Naive B cell (primary cell): ENCODE measurements at regions not wholly inside any gene's neighbourhood (a gene's known extent, or its start where the extent isn't known, plus 50 kb on each side); places are given as distances from the start of the nearest gene placed in this dataset.

Experiments used
- ATAC-seq, 2 donors: fragments of 150-1000 bp; cut with Tn5 transposase; 2 replicates each; pipeline ENCODE4 v1.10.0; 2021; ENCODE audit warnings: low read depth in 2 of 2, mild to moderate bottlenecking in 2 of 2, moderate library complexity in 2 of 2
- DNase-seq: peaks from one replicate; pipeline ENCODE4 v3.0.0; 2022
- H3K27ac Mint-ChIP-seq, 6 donors: one replicate each; pipeline ENCODE4 v1.8.0; 2020 to 2022; ENCODE audit warnings: mild to moderate bottlenecking in 6 of 6, mixed read lengths in 6 of 6, moderate library complexity in 5 of 6, inconsistent platforms in 2 of 6
- H3K27me3 Mint-ChIP-seq, 3 donors: one replicate each; pipeline ENCODE4 v1.8.0; 2021 to 2022; ENCODE audit warnings: mixed read lengths in 3 of 3, mild to moderate bottlenecking in 1 of 3
- H3K36me3 Mint-ChIP-seq, 2 donors: one replicate each; pipeline ENCODE4 v1.8.0; 2020 to 2022; ENCODE audit warnings: mixed read lengths in 2 of 2, inconsistent platforms in 1 of 2, mild to moderate bottlenecking in 1 of 2
- H3K4me1 Mint-ChIP-seq, 3 donors: one replicate each; pipeline ENCODE4 v1.8.0; 2020 to 2022; ENCODE audit warnings: mixed read lengths in 3 of 3, inconsistent platforms in 1 of 3, mild to moderate bottlenecking in 1 of 3, moderate library complexity in 1 of 3
- H3K4me3 Mint-ChIP-seq, 8 donors: one replicate each; pipeline ENCODE4 v1.8.0; 2020 to 2022; ENCODE audit warnings: mild to moderate bottlenecking in 8 of 8, mixed read lengths in 8 of 8, moderate library complexity in 8 of 8, inconsistent platforms in 2 of 8
- H3K9me3 Mint-ChIP-seq, 7 donors: one replicate each; pipeline ENCODE4 v1.8.0; 2020 to 2022; ENCODE audit warnings: mixed read lengths in 7 of 7, mild to moderate bottlenecking in 5 of 7, inconsistent platforms in 2 of 7, moderate library complexity in 1 of 7

- no peak overlapping the region for H3K27ac Mint-ChIP-seq
- no peaks in the 10 kb centered on the region for H3K27me3 Mint-ChIP-seq
- H3K4me1 Mint-ChIP-seq = no peaks in the 10 kb centered on the region
- DNase-seq (no peak), ATAC-seq (no peak)
- no peaks in the 10 kb centered on the region for H3K36me3 Mint-ChIP-seq
- H3K9me3 Mint-ChIP-seq = peaks cover 0 to 4% (median 0%) of the 10 kb centered on the region in 7 donors
- H3K4me3 Mint-ChIP-seq = no peak overlapping the region
Observed at GRCh38 chr3:145951441-145951840, 209.5 kb downstream of the PLOD2 start.

GRCh38 chr3:145952536-145952935 lies 208.4 kb downstream of the PLOD2 start:
- H3K27me3 Mint-ChIP-seq = no peaks in the 10 kb centered on the region
- H3K27ac Mint-ChIP-seq = no peak overlapping the region
- H3K4me3 Mint-ChIP-seq = no peak overlapping the region

GRCh38 chr3:145953316-145953715 lies 207.7 kb downstream of the PLOD2 start:
- H3K9me3 Mint-ChIP-seq = peaks cover 0 to 4% (median 0%) of the 10 kb centered on the region in 7 donors
- no peaks in the 10 kb centered on the region for H3K27me3 Mint-ChIP-seq
- DNase-seq (no peak), ATAC-seq (no peak)
- H3K4me3 Mint-ChIP-seq = no peak overlapping the region
- no peaks in the 10 kb centered on the region for H3K4me1 Mint-ChIP-seq
- H3K27ac Mint-ChIP-seq = no peak overlapping the region
- no peaks in the 10 kb centered on the region for H3K36me3 Mint-ChIP-seq

More at GRCh38 chr3:145952536-145952935, 208.4 kb downstream of the PLOD2 start:
- H3K4me1 Mint-ChIP-seq = no peaks in the 10 kb centered on the region
- DNase-seq = no peak
- ATAC-seq = no peak
- peaks cover 0 to 4% (median 0%) of the 10 kb centered on the region in 7 donors for H3K9me3 Mint-ChIP-seq
- H3K36me3 Mint-ChIP-seq = no peaks in the 10 kb centered on the region

- Mint-ChIP-seq H3K4me1 (no peaks in the 10 kb centered on the region), H3K4me3 (no peak overlapping the region), H3K36me3 (no peaks in the 10 kb centered on the region), H3K9me3 (peaks cover 0 to 5% (median 0%) of the 10 kb centered on the region in 7 donors), H3K27me3 (no peaks in the 10 kb centered on the region), H3K27ac (no peak overlapping the region)
- ATAC-seq = no peak
- DNase-seq = no peak
Observed at GRCh38 chr3:145959457-145960088, 201.4 kb downstream of the PLOD2 start.

- Mint-ChIP-seq H3K9me3 (peaks cover 0 to 5% (median 0%) of the 10 kb centered on the region in 7 donors), H3K27ac (no peak overlapping the region)
- DNase-seq = no peak
Observed at GRCh38 chr3:145963111-145963510, 197.9 kb downstream of the PLOD2 start.

GRCh38 chr3:145967043-145967442 lies 193.9 kb downstream of the PLOD2 start:
- ATAC-seq = no peak
- Mint-ChIP-seq H3K9me3 (peaks cover 0 to 4% (median 0%) of the 10 kb centered on the region in 7 donors), H3K36me3 (no peaks in the 10 kb centered on the region), H3K27ac (no peak overlapping the region), H3K27me3 (no peaks in the 10 kb centered on the region), H3K4me1 (no peaks in the 10 kb centered on the region), H3K4me3 (no peak overlapping the region)
- DNase-seq = no peak

More at GRCh38 chr3:145963111-145963510, 197.9 kb downstream of the PLOD2 start:
- no peak for ATAC-seq
- H3K4me3 Mint-ChIP-seq = no peak overlapping the region
- no peaks in the 10 kb centered on the region for H3K36me3 Mint-ChIP-seq
- H3K27me3 Mint-ChIP-seq = no peaks in the 10 kb centered on the region
- no peaks in the 10 kb centered on the region for H3K4me1 Mint-ChIP-seq

- Mint-ChIP-seq H3K36me3 (no peaks in the 10 kb centered on the region), H3K9me3 (peaks cover 0 to 1% (median 0%) of the 10 kb centered on the region in 7 donors), H3K4me3 (no peak overlapping the region), H3K27ac (no peak overlapping the region), H3K4me1 (no peaks in the 10 kb centered on the region), H3K27me3 (no peaks in the 10 kb centered on the region)
- DNase-seq (no peak), ATAC-seq (no peak)
Observed at GRCh38 chr3:145971186-145971585, 189.8 kb downstream of the PLOD2 start.

GRCh38 chr3:145972851-145973250 lies 188.1 kb downstream of the PLOD2 start:
- no peak for DNase-seq
- H3K27me3 Mint-ChIP-seq = no peaks in the 10 kb centered on the region
- no peak overlapping the region for H3K27ac Mint-ChIP-seq
- H3K36me3 Mint-ChIP-seq = no peaks in the 10 kb centered on the region
- peaks cover 0 to 4% (median under 1%) of the 10 kb centered on the region in 7 donors for H3K9me3 Mint-ChIP-seq
- ATAC-seq = no peak
- H3K4me1 Mint-ChIP-seq = no peaks in the 10 kb centered on the region
- no peak overlapping the region for H3K4me3 Mint-ChIP-seq

GRCh38 chr3:145981056-145981455 lies 179.9 kb downstream of the PLOD2 start:
- H3K9me3 Mint-ChIP-seq = peaks cover 2 to 23% (median 14%) of the 10 kb centered on the region in 7 donors
- ATAC-seq (no peak), DNase-seq (no peak)
- no peaks in the 10 kb centered on the region for H3K27me3 Mint-ChIP-seq
- no peaks in the 10 kb centered on the region for H3K4me1 Mint-ChIP-seq
- no peaks in the 10 kb centered on the region for H3K36me3 Mint-ChIP-seq
- no peak overlapping the region for H3K4me3 Mint-ChIP-seq
- no peak overlapping the region for H3K27ac Mint-ChIP-seq

GRCh38 chr3:145983101-145983500 lies 177.9 kb downstream of the PLOD2 start:
- ATAC-seq (no peak), DNase-seq (no peak)
- H3K36me3 Mint-ChIP-seq = no peaks in the 10 kb centered on the region
- H3K27me3 Mint-ChIP-seq = no peaks in the 10 kb centered on the region
- H3K9me3 Mint-ChIP-seq = peaks cover 5 to 28% (median 18%) of the 10 kb centered on the region in 7 donors
- no peak overlapping the region for H3K27ac Mint-ChIP-seq
- H3K4me1 Mint-ChIP-seq = no peaks in the 10 kb centered on the region
- no peak overlapping the region for H3K4me3 Mint-ChIP-seq
